GM10266 (cell line): ENCODE measurements at regions not wholly inside any gene's neighbourhood (a gene's known extent, or its start where the extent isn't known, plus 50 kb on each side); places are given as distances from the start of the nearest gene placed in this dataset.

Source experiments
- DNase-seq: peaks from one replicate; pipeline ENCODE4 v3.0.0; 2012; ENCODE audit errors: extremely low spot score
- TF ChIP-seq, protein P1 (sequence below): IDR thresholded peaks from 2 replicates; pipeline ENCODE4 v1.5.1; 2012; ENCODE audit warnings: mild to moderate bottlenecking, low read depth; ENCODE audit not compliant: control insufficient read depth, insufficient read depth; ENCODE audit errors: missing control alignments

- DNase-seq = no peak
- TF ChIP-seq, protein P1, sequence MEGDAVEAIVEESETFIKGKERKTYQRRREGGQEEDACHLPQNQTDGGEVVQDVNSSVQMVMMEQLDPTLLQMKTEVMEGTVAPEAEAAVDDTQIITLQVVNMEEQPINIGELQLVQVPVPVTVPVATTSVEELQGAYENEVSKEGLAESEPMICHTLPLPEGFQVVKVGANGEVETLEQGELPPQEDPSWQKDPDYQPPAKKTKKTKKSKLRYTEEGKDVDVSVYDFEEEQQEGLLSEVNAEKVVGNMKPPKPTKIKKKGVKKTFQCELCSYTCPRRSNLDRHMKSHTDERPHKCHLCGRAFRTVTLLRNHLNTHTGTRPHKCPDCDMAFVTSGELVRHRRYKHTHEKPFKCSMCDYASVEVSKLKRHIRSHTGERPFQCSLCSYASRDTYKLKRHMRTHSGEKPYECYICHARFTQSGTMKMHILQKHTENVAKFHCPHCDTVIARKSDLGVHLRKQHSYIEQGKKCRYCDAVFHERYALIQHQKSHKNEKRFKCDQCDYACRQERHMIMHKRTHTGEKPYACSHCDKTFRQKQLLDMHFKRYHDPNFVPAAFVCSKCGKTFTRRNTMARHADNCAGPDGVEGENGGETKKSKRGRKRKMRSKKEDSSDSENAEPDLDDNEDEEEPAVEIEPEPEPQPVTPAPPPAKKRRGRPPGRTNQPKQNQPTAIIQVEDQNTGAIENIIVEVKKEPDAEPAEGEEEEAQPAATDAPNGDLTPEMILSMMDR = no peak
These were observed 266.8 kb upstream of the SRRM4 start for GRCh38 chr12:118714500-118714899.

GRCh38 chr12:118715647-118716046 lies 265.7 kb upstream of the SRRM4 start:
- DNase-seq = no peak
- TF ChIP-seq, protein P1 = no peak

GRCh38 chr12:118727196-118727978 lies 254.0 kb upstream of the SRRM4 start:
- TF ChIP-seq, protein P1 = no peak
- no peak for DNase-seq

DNA sequence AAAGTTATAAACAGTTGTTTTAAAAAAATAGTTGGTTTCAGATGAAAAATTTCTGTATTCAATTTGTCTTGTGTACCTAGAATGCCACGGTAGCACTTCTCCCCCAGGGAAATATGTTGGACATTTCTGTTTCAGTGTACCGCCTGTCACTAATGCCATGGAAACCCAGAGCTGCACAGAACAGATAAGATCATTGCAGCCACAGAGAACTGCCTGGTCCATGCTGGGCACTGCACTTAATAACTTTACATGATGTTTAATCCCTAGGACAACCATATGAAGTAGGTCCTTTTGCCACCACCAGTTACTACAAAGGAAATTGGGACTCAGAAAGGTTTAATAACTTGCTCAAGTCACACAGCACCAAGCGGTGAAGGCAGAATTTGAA lies 253.4 kb upstream of the SRRM4 start:
- TF ChIP-seq, protein P1 = no peak
- no peak for DNase-seq

GRCh38 chr12:118734266-118734665 lies 247.1 kb upstream of the SRRM4 start:
- TF ChIP-seq, protein P1 = no peak
- no peak for DNase-seq

DNA sequence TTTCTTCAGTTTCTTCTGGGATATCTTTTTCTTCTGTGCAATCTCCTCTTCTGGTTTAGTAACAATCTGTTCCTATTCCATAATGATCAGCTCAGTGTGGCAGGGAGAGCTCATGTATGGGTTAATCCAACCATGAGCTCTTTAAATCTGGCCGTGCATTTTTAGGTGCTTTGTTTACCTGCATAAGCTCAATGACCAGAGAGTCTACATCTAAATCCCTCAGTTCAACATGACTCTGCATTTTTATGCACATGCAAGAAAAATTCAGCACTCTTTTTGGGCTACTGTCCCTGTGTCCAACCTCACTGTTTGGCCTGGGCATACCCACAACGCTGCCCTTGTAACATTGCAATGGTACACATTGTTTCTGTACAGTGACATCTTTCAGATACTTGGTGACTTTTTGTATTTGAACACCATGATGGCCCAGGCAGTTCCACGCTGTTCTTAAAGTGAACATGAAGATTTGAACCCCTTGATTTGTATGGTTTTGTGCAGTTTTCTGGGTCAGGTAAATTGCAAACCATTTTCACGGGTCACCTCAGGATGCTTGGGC lies 243.3 kb upstream of the SRRM4 start:
- no peak for DNase-seq
- TF ChIP-seq, protein P1 = no peak

DNA sequence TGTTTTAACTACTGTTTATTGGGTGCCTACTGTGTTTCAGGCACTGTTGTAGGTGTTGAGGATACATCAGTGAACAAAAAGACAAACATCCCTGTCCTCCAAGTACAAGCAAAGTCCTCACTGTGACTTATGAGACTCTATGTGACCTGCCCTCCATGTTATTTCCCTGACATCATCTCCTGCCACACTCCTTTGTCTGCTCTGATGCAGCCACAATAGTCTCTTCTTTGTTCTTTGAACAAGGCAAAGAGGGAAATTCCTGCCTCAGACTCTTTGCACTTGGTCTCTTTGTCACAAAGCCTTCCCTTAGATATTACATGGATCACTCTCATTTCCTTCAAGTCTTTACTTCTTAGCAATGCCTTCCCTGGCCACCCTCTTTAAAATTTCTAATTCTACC lies 240.1 kb upstream of the SRRM4 start:
- TF ChIP-seq, protein P1 = no peak
- no peak for DNase-seq
